ENCODE measurements at regions not wholly inside any gene's neighbourhood (a gene's known extent, or its start where the extent isn't known, plus 50 kb on each side); places are given as distances from the start of the nearest gene placed in this dataset.
A peak's percentile ranks its signal among the peaks of the same experiment; 100 is the strongest.

GRCh38 chr14:42110167-42110566 lies 503.5 kb downstream of the LRFN5 start:
- in situ Hi-C loops (cut with MboI; ENCODE audit: low sequenced_read_pairs) (loop anchor here (25.0 kb wide), 1 partner anchor 902 kb away; no protein-coding TSS in a partner anchor), dilution Hi-C loops (cut with HindIII; ENCODE audit: low sequenced_read_pairs, unreplicated experiment) (no loop called here), intact Hi-C loops (cut with micrococcal nuclease) (loop anchor here (5.0 kb wide), 2 partner anchors 112 to 897 kb away; no protein-coding TSS in a partner anchor)
- H2BK15ac ChIP-seq (ENCODE audit: low read depth, low read length), result no peak overlapping the region
- POLR2A ChIA-PET (ENCODE audit: unreplicated experiment), result no interaction called here
- no peak overlapping the region for H4K91ac ChIP-seq (ENCODE audit: insufficient read depth, low read depth, low read length)
- H3K14ac ChIP-seq (replicated peaks; ENCODE audit: low read depth, low read length), result no peak overlapping the region
- no peak overlapping the region for H2AK9ac ChIP-seq (replicated peaks; ENCODE audit: low read depth, low read length, poor library complexity)
- H2BK5ac ChIP-seq (ENCODE audit: low read depth, low read length, poor library complexity, severe bottlenecking), result no peak overlapping the region
- ATAC-seq (ENCODE audit: low read depth) (peak; percentile 98), DNase-seq (peak; percentile 71)
- no peak overlapping the region for H3K4ac ChIP-seq (ENCODE audit: low read depth, low read length)
- no peak overlapping the region for H2AFZ ChIP-seq (replicated peaks; ENCODE audit: low read length, poor library complexity)
- no peaks in the 10 kb centered on the region for H3K9me1 ChIP-seq (ENCODE audit: insufficient read depth, low read length)
- H3K9ac ChIP-seq (ENCODE audit: low read depth, low read length), result no peak overlapping the region
- WGBS, 2 experiments (ENCODE audit: extremely low coverage in 2 of 2, insufficient read length in 1 of 2), result no CpG with 5 or more reads among the region's 1 CpG
- H3K4me2 ChIP-seq (ENCODE audit: low read depth, low read length), result no peak overlapping the region
- H2AK5ac ChIP-seq (ENCODE audit: low read depth, low read length), result no peak overlapping the region
- no peaks in the 10 kb centered on the region for H4K20me1 ChIP-seq (ENCODE audit: insufficient read depth, low read length)
- TF ChIP-seq BHLHE40 (IDR thresholded peaks at IDR 0.05; ENCODE audit: low read depth, low read length), result no peak
- TF ChIP-seq POLR2A (IDR thresholded peaks at IDR 0.05; ENCODE audit: low read depth, low read length), result 0 out of 2 replicates have a peak, but pooled peaks have one; percentile 50
- peak; percentile 96 for TF ChIP-seq RAD21 (IDR thresholded peaks at IDR 0.05; ENCODE audit: low read length)
- peak; percentile 20; the same call in 1 of the 2 replicates for TF ChIP-seq MAFK (IDR thresholded peaks at IDR 0.05; ENCODE audit: low read depth, low read length)
- no peak for TF ChIP-seq CHD1 (IDR thresholded peaks at IDR 0.05; ENCODE audit: low read depth, low read length)
- peak; percentile 82 for TF ChIP-seq CTCF (conservative IDR thresholded peaks at IDR 0.05; ENCODE audit: low read depth, low read length)
- peak; percentile 88 for TF ChIP-seq SMC3 (IDR thresholded peaks at IDR 0.05; ENCODE audit: low read depth, low read length)
- no peak overlapping the region for H2BK20ac ChIP-seq (ENCODE audit: low read depth, low read length)
- no peaks in the 10 kb centered on the region for H3K36me3 ChIP-seq (ENCODE audit: control insufficient read depth, insufficient read depth, low read length)
- H3K27me3 ChIP-seq (ENCODE audit: control insufficient read depth, insufficient read depth, low read length), result no peaks in the 10 kb centered on the region
- H3K79me1 ChIP-seq (ENCODE audit: low read depth in 1 of 2, low read length in 2 of 2), result no peaks in the 10 kb centered on the region
- no peak overlapping the region for H4K5ac ChIP-seq (ENCODE audit: low read depth, low read length)
- CTCF ChIA-PET, result interaction anchor here (0.7 kb wide), 2 partner anchors 12 to 85 kb away, joined by 3 to 4 read pairs; no protein-coding TSS in a partner anchor
- H3K9me3 ChIP-seq (ENCODE audit: control insufficient read depth, insufficient read depth, low read length), result peaks cover 4% of the 10 kb centered on the region; the same call in 1 of the 2 replicates
- H3K4me1 ChIP-seq (ENCODE audit: control insufficient read depth, insufficient read depth, low read length), result no peaks in the 10 kb centered on the region; the same call in 1 of the 2 replicates
- no peak overlapping the region for H3K4me3 ChIP-seq (ENCODE audit: insufficient read depth, low read depth, low read length)
- no peak overlapping the region for H2BK120ac ChIP-seq (ENCODE audit: low read depth, low read length)
- H3K27ac ChIP-seq (ENCODE audit: insufficient read depth, low read length), result no peak overlapping the region
- no TSS peak for BruUV-seq (replicated peaks)
- no peak overlapping the region for H3K23ac ChIP-seq (ENCODE audit: low read depth, low read length)
- H3K56ac ChIP-seq (ENCODE audit: extremely low read depth, insufficient read depth, low read length), result no peak overlapping the region
- H3K18ac ChIP-seq (ENCODE audit: low read depth, low read length), result no peak overlapping the region
- no peak overlapping the region for H4K8ac ChIP-seq (ENCODE audit: low read depth in 2 of 2, low read length in 2 of 2)
